ENCODE measurements at regions not wholly inside any gene's neighbourhood (a gene's known extent, or its start where the extent isn't known, plus 50 kb on each side); places are given as distances from the start of the nearest gene placed in this dataset.

DNA sequence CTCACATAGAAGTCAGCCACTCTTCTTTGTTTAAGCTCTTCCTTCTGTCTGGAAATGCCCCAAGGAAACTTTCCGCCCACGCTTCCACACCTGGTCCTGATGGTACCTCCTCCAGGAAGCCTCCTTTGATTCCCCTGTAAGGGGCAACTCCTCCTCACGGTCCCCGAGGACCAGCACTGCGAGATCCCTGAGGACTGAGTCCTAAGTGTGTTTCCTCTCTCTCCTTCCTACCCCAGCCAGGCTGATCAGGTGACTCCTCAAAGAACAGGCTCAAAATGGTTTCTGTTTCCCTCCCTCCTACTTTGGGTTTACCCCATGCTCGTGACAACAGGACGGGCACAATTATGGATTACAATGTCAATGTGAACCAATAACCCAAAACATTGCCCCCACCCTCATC lies 63.0 kb upstream of the MED9 start:
- Mint-ChIP-seq H3K36me3 (ENCODE audit: insufficient read depth, unreplicated experiment) (no peaks in the 10 kb centered on the region), H3K27me3 (ENCODE audit: insufficient read depth, unreplicated experiment) (no peaks in the 10 kb centered on the region), H3K27ac (ENCODE audit: unreplicated experiment) (no peak overlapping the region), H3K4me3 (ENCODE audit: unreplicated experiment) (no peak overlapping the region), H3K4me1 (ENCODE audit: low read depth, unreplicated experiment) (peaks cover 29% of the 10 kb centered on the region), H3K9me3 (ENCODE audit: unreplicated experiment) (no peaks in the 10 kb centered on the region)
- ChIA-PET CTCF (interaction anchor here (1.3 kb wide), 1 partner anchor 26 kb away, joined by 3 read pairs; no protein-coding TSS in a partner anchor), POLR2A (no interaction called here)
- DNase-seq = no peak
- intact Hi-C loops (cut with micrococcal nuclease; ENCODE audit: unreplicated experiment) = no loop called here
- BruUV-seq (replicated peaks) = no TSS peak
- peaks cover 33% of the 10 kb centered on the region for H3K4me1 ChIP-seq
- no peaks in the 10 kb centered on the region for H3K9me3 ChIP-seq
- no peaks in the 10 kb centered on the region for H3K27me3 ChIP-seq (replicated peaks; ENCODE audit: control insufficient read depth, insufficient read depth, low read length)
- no peak for TF ChIP-seq CTCF (IDR thresholded peaks at IDR 0.05; ENCODE audit: insufficient read depth in 1 of 2, low read depth in 1 of 2, low read length in 1 of 2, severe bottlenecking in 1 of 2, unreplicated experiment in 1 of 2)
- no peaks in the 10 kb centered on the region for H3K36me3 ChIP-seq (ENCODE audit: control insufficient read depth, insufficient read depth, low read length)
- H3K4me3 ChIP-seq (ENCODE audit: low read depth, low read length) = no peak overlapping the region

DNA sequence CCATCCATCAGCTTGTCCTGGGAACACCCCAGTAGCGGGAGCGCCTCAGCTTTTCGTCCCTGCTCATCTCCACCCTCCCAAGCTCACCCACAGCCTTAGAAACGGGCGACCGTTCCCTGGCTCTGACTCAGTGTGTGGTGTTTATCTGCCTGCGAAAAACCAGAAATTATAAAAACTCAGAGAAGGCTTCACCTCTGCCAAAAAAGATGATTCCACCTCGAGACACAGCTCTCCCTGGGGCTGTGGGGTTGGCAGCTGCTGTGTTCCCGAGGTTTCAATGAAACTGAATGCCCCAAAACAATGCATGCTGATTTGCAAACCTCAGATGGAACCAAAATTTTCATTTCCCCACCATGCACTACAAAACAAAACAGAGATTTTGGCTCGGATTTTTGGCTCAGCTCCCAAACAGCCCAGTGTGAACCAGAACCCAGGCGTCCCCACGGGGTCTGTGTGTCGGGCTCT lies 62.4 kb upstream of the MED9 start:
- no peaks in the 10 kb centered on the region for H3K36me3 ChIP-seq (ENCODE audit: control insufficient read depth, insufficient read depth, low read length)
- Mint-ChIP-seq H3K27ac (ENCODE audit: unreplicated experiment) (no peak overlapping the region), H3K4me1 (ENCODE audit: low read depth, unreplicated experiment) (peaks cover 30% of the 10 kb centered on the region), H3K9me3 (ENCODE audit: unreplicated experiment) (peaks cover under 1% of the 10 kb centered on the region), H3K27me3 (ENCODE audit: insufficient read depth, unreplicated experiment) (no peaks in the 10 kb centered on the region), H3K4me3 (ENCODE audit: unreplicated experiment) (no peak overlapping the region), H3K36me3 (ENCODE audit: insufficient read depth, unreplicated experiment) (no peaks in the 10 kb centered on the region)
- TF ChIP-seq CTCF (IDR thresholded peaks at IDR 0.05; ENCODE audit: insufficient read depth in 1 of 2, low read depth in 1 of 2, low read length in 1 of 2, severe bottlenecking in 1 of 2, unreplicated experiment in 1 of 2) = no peak
- H3K4me3 ChIP-seq (ENCODE audit: low read depth, low read length) = no peak overlapping the region
- intact Hi-C loops (cut with micrococcal nuclease; ENCODE audit: unreplicated experiment) = no loop called here
- H3K4me1 ChIP-seq = peaks cover 34% of the 10 kb centered on the region
- no TSS peak for BruUV-seq (replicated peaks)
- CTCF ChIA-PET = interaction anchor here (1.3 kb wide), 1 partner anchor 27 kb away, joined by 3 read pairs; no protein-coding TSS in a partner anchor
- no peaks in the 10 kb centered on the region for H3K27me3 ChIP-seq (replicated peaks; ENCODE audit: control insufficient read depth, insufficient read depth, low read length)
- H3K9me3 ChIP-seq = peaks cover under 1% of the 10 kb centered on the region; the same call in 1 of the 2 replicates
- DNase-seq = no peak
- POLR2A ChIA-PET = no interaction called here

- H3K4me1 Mint-ChIP-seq (ENCODE audit: low read depth, unreplicated experiment) = peaks cover 32% of the 10 kb centered on the region
- H3K9me3 Mint-ChIP-seq (ENCODE audit: unreplicated experiment) = peaks cover 7% of the 10 kb centered on the region
- no peaks in the 10 kb centered on the region for H3K27me3 Mint-ChIP-seq (ENCODE audit: insufficient read depth, unreplicated experiment)
- H3K9me3 ChIP-seq = peaks cover 6% of the 10 kb centered on the region; the same call in 1 of the 2 replicates
- CTCF ChIA-PET = interaction anchor here (1.3 kb wide), 1 partner anchor 27 kb away, joined by 3 read pairs; no protein-coding TSS in a partner anchor
- H3K27me3 ChIP-seq (replicated peaks; ENCODE audit: control insufficient read depth, insufficient read depth, low read length) = no peaks in the 10 kb centered on the region
- no peak for TF ChIP-seq CTCF (IDR thresholded peaks at IDR 0.05; ENCODE audit: insufficient read depth in 1 of 2, low read depth in 1 of 2, low read length in 1 of 2, severe bottlenecking in 1 of 2, unreplicated experiment in 1 of 2)
- intact Hi-C loops (cut with micrococcal nuclease; ENCODE audit: unreplicated experiment) = no loop called here
- no peak overlapping the region for H3K27ac Mint-ChIP-seq (ENCODE audit: unreplicated experiment)
- peaks cover 34% of the 10 kb centered on the region for H3K4me1 ChIP-seq
- no peaks in the 10 kb centered on the region for H3K36me3 Mint-ChIP-seq (ENCODE audit: insufficient read depth, unreplicated experiment)
- no peak for DNase-seq
- no peak overlapping the region for H3K4me3 ChIP-seq (ENCODE audit: low read depth, low read length)
- H3K4me3 Mint-ChIP-seq (ENCODE audit: unreplicated experiment) = no peak overlapping the region
- POLR2A ChIA-PET = no interaction called here
- H3K36me3 ChIP-seq (ENCODE audit: control insufficient read depth, insufficient read depth, low read length) = no peaks in the 10 kb centered on the region
- BruUV-seq (replicated peaks) = no TSS peak
Observed at GRCh38 chr17:17415006-17415405, 61.8 kb upstream of the MED9 start.
